K562 (cell line): ENCODE measurements at regions not wholly inside any gene's neighbourhood (a gene's known extent, or its start where the extent isn't known, plus 50 kb on each side); places are given as distances from the start of the nearest gene placed in this dataset.

Source experiments
- ATAC-seq: fragments of 200-7000 bp; cut with Tn5 transposase; 3 replicates; pipeline ENCODE4 v1.9.1; 2020; ENCODE audit warnings: moderate library complexity
- BruUV-seq: library from RNA; stranded (reverse); fragments of 400-500 nt; replicated peaks from 2 replicates; lab custom pipeline; 2021; lab: Mats Ljungman, UMichigan
- CTCF ChIA-PET: fragments of 300-600 bp; formaldehyde crosslinking; extraction: SDS; loops from one replicate; lab custom pipeline; 2021; ENCODE audit warnings: low intra/inter-chr PET ratio; lab: Yijun Ruan, JAX
- POLR2A ChIA-PET: fragments of 300-600, 350-650 bp; sonication (Branson Sonifier 250); formaldehyde crosslinking; extraction: SDS; loops from one replicate; lab custom pipeline; 2021; ENCODE audit warnings: antibody characterized with exemption, inconsistent platforms; lab: Yijun Ruan, JAX
- DNase-seq, 4 experiments: peaks; one replicate each; pipeline versions ENCODE4 v3.0.0 to v3.0.0-alpha.2; 2011 to 2018; ENCODE audit warnings: low spot score in 3 of 4, mixed read lengths in 3 of 4; ENCODE audit errors: extremely low read depth in 1 of 4
- FAIRE-seq: peaks from 2 replicates; lab custom pipeline; 2011; peaks lifted over from hg19 to GRCh38; lab: Jason Lieb, UNC
- H2AFZ ChIP-seq: 2 replicates; pipeline ENCODE4 v1.6.0; 2011; ENCODE audit warnings: low read depth, low read length, control low read depth, inconsistent platforms
- H3K27ac ChIP-seq: fragments of 200-600 bp; 3 replicates; pipeline ENCODE4 v1.8.0; 2011; ENCODE audit warnings: low read depth, mild to moderate bottlenecking, control low read depth, inconsistent platforms, low read length, moderate library complexity, mixed read lengths; ENCODE audit errors: extremely low read depth
- H3K27me3 ChIP-seq, 2 experiments: fragments of 300-600 bp in 1 of 2; 2 replicates in 1 of 2; 3 replicates in 1 of 2; pipeline versions ENCODE4 v1.6.0 to v1.8.0; 2011; ENCODE audit warnings: inconsistent platforms in 2 of 2, low read length in 2 of 2, mild to moderate bottlenecking in 1 of 2, mixed read lengths in 1 of 2, moderate library complexity in 1 of 2; ENCODE audit not compliant: control insufficient read depth in 2 of 2, insufficient read depth in 2 of 2
- H3K36me3 ChIP-seq: fragments of 300-600 bp; 3 replicates; pipeline ENCODE4 v1.8.0; 2011; ENCODE audit warnings: mild to moderate bottlenecking, low read length, inconsistent platforms; ENCODE audit not compliant: control insufficient read depth, insufficient read depth
- H3K4me1 ChIP-seq, 2 experiments: fragments of 200-600 bp in 1 of 2; replicated peaks in 1 of 2; 2 replicates in 1 of 2; 3 replicates in 1 of 2; pipeline versions ENCODE4 v1.5.1 to v1.8.0; 2011; ENCODE audit warnings: inconsistent platforms in 2 of 2, low read length in 2 of 2, mild to moderate bottlenecking in 1 of 2, mixed read lengths in 1 of 2, moderate library complexity in 1 of 2; ENCODE audit not compliant: control insufficient read depth in 2 of 2, insufficient read depth in 2 of 2
- H3K4me2 ChIP-seq: 2 replicates; pipeline ENCODE4 v1.6.1; 2011; ENCODE audit warnings: low read length, control low read depth, inconsistent platforms, mixed read lengths; ENCODE audit not compliant: insufficient read depth
- H3K4me3 ChIP-seq: fragments of 200-600 bp; sonication (generic), shearing (Covaris generic); 2 replicates; pipeline ENCODE4 v1.5.1; 2016; ENCODE audit warnings: control low read depth, inconsistent platforms
- H3K79me2 ChIP-seq: fragments of 200-600 bp; 3 replicates; pipeline ENCODE4 v1.8.0; 2011; ENCODE audit warnings: low read length, inconsistent platforms; ENCODE audit not compliant: control insufficient read depth, insufficient read depth
- H3K9ac ChIP-seq, 2 experiments: 2 replicates each; pipeline versions ENCODE4 v1.6.0 to v1.6.1; 2011; ENCODE audit warnings: low read depth in 2 of 2, low read length in 2 of 2, control low read depth in 1 of 2, inconsistent platforms in 1 of 2, mild to moderate bottlenecking in 1 of 2, mixed read lengths in 1 of 2; ENCODE audit not compliant: insufficient read depth in 1 of 2
- H3K9me1 ChIP-seq: one replicate; pipeline ENCODE4 v1.6.0; 2011; ENCODE audit warnings: inconsistent platforms, mild to moderate bottlenecking, low read length, moderate library complexity; ENCODE audit not compliant: control insufficient read depth, insufficient read depth
- H3K9me3 ChIP-seq: replicated peaks from 2 replicates; pipeline ENCODE4 v1.5.1; 2011; ENCODE audit warnings: low read depth, low read length, inconsistent platforms; ENCODE audit not compliant: control insufficient read depth, insufficient read depth
- H4K20me1 ChIP-seq: replicated peaks from 2 replicates; pipeline ENCODE4 v1.6.1; 2011; ENCODE audit warnings: low read length, inconsistent platforms, mixed read lengths; ENCODE audit not compliant: control insufficient read depth, insufficient read depth
- CXXC5 ChIP-seq: fragments of 250-450 bp; sonication (Bioruptor Pico); IDR thresholded peaks from 2 replicates; pipeline ENCODE4 v1.8.0; 2022; ENCODE audit warnings: inconsistent platforms, mild to moderate bottlenecking, moderate library complexity
- HNRNPH1 ChIP-seq: fragments of 200-400 bp; formaldehyde crosslinking; optimal IDR thresholded peaks from 2 replicates; pipeline ENCODE3; 2017; ENCODE audit warnings: low read depth, mild to moderate bottlenecking, low read length, moderate library complexity
- NCOR1 ChIP-seq: fragments of 450-650 bp; IDR thresholded peaks from 2 replicates; pipeline ENCODE4 v1.6.1; 2016; ENCODE audit warnings: mild to moderate bottlenecking, moderate library complexity
- NEUROD1 ChIP-seq: fragments of 150-350 bp; IDR thresholded peaks from 2 replicates; pipeline ENCODE4 v1.6.1; 2014; ENCODE audit warnings: borderline replicate concordance, low read length, low read depth; ENCODE audit not compliant: partially characterized antibody
- NFIC ChIP-seq: fragments of 450-650 bp; IDR thresholded peaks from 2 replicates; pipeline ENCODE4 v1.6.1; 2017; ENCODE audit warnings: mild to moderate bottlenecking, inconsistent platforms
- NFIX ChIP-seq: fragments of 250-450 bp; sonication (Bioruptor Pico); IDR thresholded peaks from 2 replicates; pipeline ENCODE4 v1.4.0; 2020; ENCODE audit warnings: low read depth, mild to moderate bottlenecking, moderate library complexity
- TAF15 ChIP-seq: fragments of 200-400 bp; formaldehyde crosslinking; IDR thresholded peaks from 2 replicates; pipeline ENCODE4 v1.6.1; 2017; ENCODE audit warnings: mild to moderate bottlenecking, low read depth, low read length, moderate library complexity
- TFAM ChIP-seq: fragments of 250-450 bp; sonication (Bioruptor Pico); conservative IDR thresholded peaks from 2 replicates; pipeline ENCODE4 v1.5.0; 2021; ENCODE audit warnings: mild to moderate bottlenecking, moderate library complexity
- XRCC5 ChIP-seq: fragments of 200-400 bp; formaldehyde crosslinking; IDR thresholded peaks from 2 replicates; pipeline ENCODE4 v1.6.1; 2017; ENCODE audit warnings: low read depth, mild to moderate bottlenecking, low read length
- ZNF12 ChIP-seq: sonication (generic); formaldehyde crosslinking; IDR thresholded peaks from 2 replicates; pipeline ENCODE4 v1.4.0; 2020; ENCODE audit warnings: mild to moderate bottlenecking, missing genetic modification reagents
- ZNF253 ChIP-seq: fragments of 250-450 bp; sonication (Bioruptor Pico); conservative IDR thresholded peaks from 2 replicates; pipeline ENCODE4 v1.6.1; 2021; ENCODE audit warnings: mild to moderate bottlenecking
- ZSCAN29 ChIP-seq: fragments of 450-650 bp; IDR thresholded peaks from 2 replicates; pipeline ENCODE4 v1.6.1; 2017
- WGBS: fragments of 100-300 bp; shearing (Covaris generic); methylation state at CpG from one replicate; pipeline ENCODE4 v1.1.6; 2016; ENCODE audit warnings: low coverage, mixed read lengths; ENCODE audit not compliant: insufficient coverage; ENCODE audit errors: missing lambda C conversion rate; 5-methylcytosine and 5-hydroxymethylcytosine counted together
- in situ Hi-C: fragments of 300-500 bp; cut with MboI; formaldehyde crosslinking; loops from 4 replicates; pipeline ENCODE4 v1.15.0; 2018; ENCODE audit warnings: inconsistent platforms, mixed read lengths
- intact Hi-C: fragments of 100-400 bp; cut with micrococcal nuclease; formaldehyde crosslinking; loops from 2 replicates; pipeline ENCODE4 v1.14.2; 2022
- TF ChIP-seq, protein P1 (sequence below): fragments of 450-650 bp; IDR thresholded peaks from 2 replicates; pipeline ENCODE4 v1.6.1; 2014; ENCODE audit warnings: low read depth, mild to moderate bottlenecking, moderate library complexity, borderline replicate concordance
- TF ChIP-seq, protein P2 (sequence below), 2 experiments: IDR thresholded peaks in 1 of 2; conservative IDR thresholded peaks in 1 of 2; 2 replicates each; pipeline ENCODE4 v1.6.1; 2016; ENCODE audit warnings: low read depth in 2 of 2, mild to moderate bottlenecking in 1 of 2, missing compliant biosample characterization in 1 of 2, missing genetic modification characterization in 1 of 2, moderate library complexity in 1 of 2

GRCh38 chr2:145931781-145932395 is 1412.0 kb upstream of the ZEB2 start:
- CTCF ChIA-PET = no interaction called here
- Histone ChIP-seq H2AFZ (no peak overlapping the region; the same call in 1 of the 2 replicates), H3K27ac (no peak overlapping the region), H3K9me1 (no peaks in the 10 kb centered on the region), H3K4me2 (no peak overlapping the region), H3K4me3 (no peak overlapping the region), H3K79me2 (no peaks in the 10 kb centered on the region), H3K4me1 (no peaks in the 10 kb centered on the region), H3K27me3 (no peaks in the 10 kb centered on the region), H3K9ac (no peak overlapping the region), H3K36me3 (no peaks in the 10 kb centered on the region), H4K20me1 (no peaks in the 10 kb centered on the region), H3K9me3 (no peaks in the 10 kb centered on the region)
- TF ChIP-seq ZNF12 (CRISPR knock-in tag) = no peak
- TF ChIP-seq TAF15 = no peak
- no peak for TF ChIP-seq TFAM (CRISPR knock-in tag)
- no peak for TF ChIP-seq NCOR1
- TF ChIP-seq ZNF253 = no peak
- TF ChIP-seq ZSCAN29 = no peak
- TF ChIP-seq, protein P1, sequence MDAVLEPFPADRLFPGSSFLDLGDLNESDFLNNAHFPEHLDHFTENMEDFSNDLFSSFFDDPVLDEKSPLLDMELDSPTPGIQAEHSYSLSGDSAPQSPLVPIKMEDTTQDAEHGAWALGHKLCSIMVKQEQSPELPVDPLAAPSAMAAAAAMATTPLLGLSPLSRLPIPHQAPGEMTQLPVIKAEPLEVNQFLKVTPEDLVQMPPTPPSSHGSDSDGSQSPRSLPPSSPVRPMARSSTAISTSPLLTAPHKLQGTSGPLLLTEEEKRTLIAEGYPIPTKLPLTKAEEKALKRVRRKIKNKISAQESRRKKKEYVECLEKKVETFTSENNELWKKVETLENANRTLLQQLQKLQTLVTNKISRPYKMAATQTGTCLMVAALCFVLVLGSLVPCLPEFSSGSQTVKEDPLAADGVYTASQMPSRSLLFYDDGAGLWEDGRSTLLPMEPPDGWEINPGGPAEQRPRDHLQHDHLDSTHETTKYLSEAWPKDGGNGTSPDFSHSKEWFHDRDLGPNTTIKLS = no peak
- TF ChIP-seq, protein P2, sequence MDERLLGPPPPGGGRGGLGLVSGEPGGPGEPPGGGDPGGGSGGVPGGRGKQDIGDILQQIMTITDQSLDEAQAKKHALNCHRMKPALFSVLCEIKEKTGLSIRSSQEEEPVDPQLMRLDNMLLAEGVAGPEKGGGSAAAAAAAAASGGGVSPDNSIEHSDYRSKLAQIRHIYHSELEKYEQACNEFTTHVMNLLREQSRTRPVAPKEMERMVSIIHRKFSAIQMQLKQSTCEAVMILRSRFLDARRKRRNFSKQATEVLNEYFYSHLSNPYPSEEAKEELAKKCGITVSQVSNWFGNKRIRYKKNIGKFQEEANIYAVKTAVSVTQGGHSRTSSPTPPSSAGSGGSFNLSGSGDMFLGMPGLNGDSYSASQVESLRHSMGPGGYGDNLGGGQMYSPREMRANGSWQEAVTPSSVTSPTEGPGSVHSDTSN (CRISPR knock-in tag; IDR thresholded peaks at IDR 0.05; ENCODE audit: low read depth) = no peak
- TF ChIP-seq, protein P2 (tag; conservative IDR thresholded peaks at IDR 0.05; ENCODE audit: low read depth) = no peak
- no peak for TF ChIP-seq NFIC
- no peak for TF ChIP-seq CXXC5
- TF ChIP-seq XRCC5 = no peak
- no peak for TF ChIP-seq NEUROD1
- TF ChIP-seq NFIX (CRISPR knock-in tag) = no peak
- no peak for TF ChIP-seq HNRNPH1
- WGBS = 18% methylated on average over 2 of the region's 2 CpGs
- intact Hi-C loops (no loop called here), in situ Hi-C loops (no loop called here)
- POLR2A ChIA-PET = interaction anchor here (1.8 kb wide), 1 partner anchor 14 kb away, joined by 4 read pairs; no protein-coding TSS in a partner anchor
- DNase-seq (no peak), ATAC-seq (no peak), FAIRE-seq (no peak)
- BruUV-seq = no TSS peak
